Caco-2 (cell line): ENCODE measurements at regions not wholly inside any gene's neighbourhood (a gene's known extent, or its start where the extent isn't known, plus 50 kb on each side); places are given as distances from the start of the nearest gene placed in this dataset.

Experiments used
- BruUV-seq: library from RNA; stranded (reverse); fragments of 400-500 nt; replicated peaks from 2 replicates; lab custom pipeline; 2021; lab: Mats Ljungman, UMichigan
- CTCF ChIA-PET: fragments of 300-600 bp; sonication (Branson Sonifier 250); formaldehyde crosslinking; loops from one replicate; lab custom pipeline; 2022; ENCODE audit warnings: antibody characterized with exemption; lab: Charles Lee
- POLR2A ChIA-PET: fragments of 300-600 bp; sonication (Branson Sonifier 250); formaldehyde crosslinking; loops from one replicate; lab custom pipeline; 2022; ENCODE audit warnings: antibody characterized with exemption; lab: Charles Lee
- DNase-seq, 2 experiments: peaks; one replicate each; pipeline versions ENCODE4 v3.0.0 to v3.0.0-alpha.2; 2020 to 2022
- H3K27me3 ChIP-seq: replicated peaks from 2 replicates; pipeline ENCODE4 v1.6.0; 2011; ENCODE audit warnings: low read length; ENCODE audit not compliant: control insufficient read depth, insufficient read depth
- H3K36me3 ChIP-seq: 2 replicates; pipeline ENCODE4 v1.5.1; 2011; ENCODE audit warnings: low read length; ENCODE audit not compliant: control insufficient read depth, insufficient read depth
- H3K4me1 ChIP-seq: fragments of 250-450 bp; sonication (Bioruptor Pico); 2 replicates; pipeline ENCODE4 v1.5.1; 2020; ENCODE audit warnings: mild to moderate bottlenecking
- H3K4me3 ChIP-seq: 2 replicates; pipeline ENCODE4 v1.5.1; 2011; ENCODE audit warnings: low read depth, mild to moderate bottlenecking, control low read depth, low read length
- H3K9me3 ChIP-seq: fragments of 250-450 bp; sonication (Bioruptor Pico); 2 replicates; pipeline ENCODE4 v1.5.1; 2020; ENCODE audit warnings: mild to moderate bottlenecking, moderate library complexity
- H3K27ac Mint-ChIP-seq: one replicate; pipeline ENCODE4 v1.8.0; 2022; ENCODE audit warnings: mixed read lengths; ENCODE audit not compliant: unreplicated experiment
- H3K27me3 Mint-ChIP-seq: one replicate; pipeline ENCODE4 v1.8.0; 2022; ENCODE audit warnings: mixed read lengths; ENCODE audit not compliant: insufficient read depth, unreplicated experiment
- H3K36me3 Mint-ChIP-seq: one replicate; pipeline ENCODE4 v1.8.0; 2022; ENCODE audit warnings: mild to moderate bottlenecking, mixed read lengths; ENCODE audit not compliant: insufficient read depth, unreplicated experiment
- H3K4me1 Mint-ChIP-seq: one replicate; pipeline ENCODE4 v1.8.0; 2022; ENCODE audit warnings: low read depth, mixed read lengths; ENCODE audit not compliant: unreplicated experiment
- H3K4me3 Mint-ChIP-seq: one replicate; pipeline ENCODE4 v1.8.0; 2022; ENCODE audit warnings: mild to moderate bottlenecking, moderate library complexity, mixed read lengths; ENCODE audit not compliant: unreplicated experiment
- H3K9me3 Mint-ChIP-seq: one replicate; pipeline ENCODE4 v1.8.0; 2022; ENCODE audit warnings: mixed read lengths; ENCODE audit not compliant: unreplicated experiment
- intact Hi-C: fragments of 100-400 bp; cut with micrococcal nuclease; formaldehyde crosslinking; loops from one replicate; pipeline ENCODE4 v1.10.0; 2022; ENCODE audit not compliant: unreplicated experiment
- TF ChIP-seq, protein P1 (sequence below), 2 experiments: fragments of 200-600 bp in 1 of 2; IDR thresholded peaks; 1 replicate in 1 of 2; 2 replicates in 1 of 2; pipeline versions ENCODE4 v1.5.1 to v1.8.0; 2011 to 2022; ENCODE audit warnings: antibody characterized with exemption in 1 of 2, control low read depth in 1 of 2, inconsistent platforms in 1 of 2, low read depth in 1 of 2, low read length in 1 of 2, mild to moderate bottlenecking in 1 of 2, moderate library complexity in 1 of 2; ENCODE audit not compliant: insufficient read depth in 1 of 2, severe bottlenecking in 1 of 2, unreplicated experiment in 1 of 2

DNA sequence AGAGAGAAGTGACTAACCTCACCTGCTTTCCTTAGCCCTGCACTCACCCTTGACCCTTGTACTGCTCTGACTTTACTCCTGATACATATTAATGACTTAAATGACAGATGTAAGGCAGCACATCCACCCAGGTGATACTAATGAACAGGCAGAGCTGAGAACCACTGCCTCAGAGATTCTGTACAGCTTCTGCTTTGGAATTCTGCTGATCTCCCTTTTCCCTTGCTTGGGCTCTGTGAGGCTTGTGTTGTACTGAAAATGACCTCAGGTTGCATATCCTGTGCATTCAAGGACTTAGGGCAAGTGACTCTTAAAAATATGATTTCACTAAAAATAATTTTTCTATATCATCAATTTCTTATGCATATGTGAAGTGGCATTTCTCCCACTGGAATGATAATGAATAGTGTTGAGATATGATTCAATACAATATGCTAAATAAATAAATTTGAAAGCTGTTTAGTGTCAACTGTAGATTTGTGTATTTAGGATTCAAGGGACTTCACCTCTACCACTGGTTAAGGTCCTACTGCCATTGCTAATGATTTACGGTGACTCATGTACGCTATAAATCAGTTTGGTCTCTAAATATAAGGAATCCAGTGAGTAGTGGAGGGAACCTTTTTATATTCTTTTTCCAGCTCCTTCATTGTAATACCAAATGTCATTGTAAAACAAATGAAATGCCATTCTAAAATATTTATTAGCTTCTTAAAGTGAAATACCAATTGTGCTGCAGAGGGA lies 328.3 kb downstream of the SOCS6 start:
- no peaks in the 10 kb centered on the region for H3K36me3 ChIP-seq
- CTCF ChIA-PET = no interaction called here
- POLR2A ChIA-PET = no interaction called here
- no peak for DNase-seq
- Mint-ChIP-seq H3K4me1 (no peaks in the 10 kb centered on the region), H3K9me3 (no peaks in the 10 kb centered on the region), H3K27ac (no peak overlapping the region), H3K4me3 (no peak overlapping the region), H3K27me3 (no peaks in the 10 kb centered on the region), H3K36me3 (no peaks in the 10 kb centered on the region)
- intact Hi-C loops = no loop called here
- no peaks in the 10 kb centered on the region for H3K27me3 ChIP-seq
- no TSS peak for BruUV-seq
- TF ChIP-seq, protein P1, sequence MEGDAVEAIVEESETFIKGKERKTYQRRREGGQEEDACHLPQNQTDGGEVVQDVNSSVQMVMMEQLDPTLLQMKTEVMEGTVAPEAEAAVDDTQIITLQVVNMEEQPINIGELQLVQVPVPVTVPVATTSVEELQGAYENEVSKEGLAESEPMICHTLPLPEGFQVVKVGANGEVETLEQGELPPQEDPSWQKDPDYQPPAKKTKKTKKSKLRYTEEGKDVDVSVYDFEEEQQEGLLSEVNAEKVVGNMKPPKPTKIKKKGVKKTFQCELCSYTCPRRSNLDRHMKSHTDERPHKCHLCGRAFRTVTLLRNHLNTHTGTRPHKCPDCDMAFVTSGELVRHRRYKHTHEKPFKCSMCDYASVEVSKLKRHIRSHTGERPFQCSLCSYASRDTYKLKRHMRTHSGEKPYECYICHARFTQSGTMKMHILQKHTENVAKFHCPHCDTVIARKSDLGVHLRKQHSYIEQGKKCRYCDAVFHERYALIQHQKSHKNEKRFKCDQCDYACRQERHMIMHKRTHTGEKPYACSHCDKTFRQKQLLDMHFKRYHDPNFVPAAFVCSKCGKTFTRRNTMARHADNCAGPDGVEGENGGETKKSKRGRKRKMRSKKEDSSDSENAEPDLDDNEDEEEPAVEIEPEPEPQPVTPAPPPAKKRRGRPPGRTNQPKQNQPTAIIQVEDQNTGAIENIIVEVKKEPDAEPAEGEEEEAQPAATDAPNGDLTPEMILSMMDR (IDR thresholded peaks at IDR 0.05; ENCODE audit: insufficient read depth in 1 of 2, low read depth in 1 of 2, low read length in 1 of 2, severe bottlenecking in 1 of 2, unreplicated experiment in 1 of 2) = no peak
- no peak overlapping the region for H3K4me3 ChIP-seq
- no peaks in the 10 kb centered on the region for H3K9me3 ChIP-seq
- H3K4me1 ChIP-seq = no peaks in the 10 kb centered on the region

GRCh38 chr18:70600225-70600925 lies 311.5 kb downstream of the SOCS6 start:
- Histone ChIP-seq H3K36me3 (no peaks in the 10 kb centered on the region), H3K9me3 (no peaks in the 10 kb centered on the region), H3K4me3 (no peak overlapping the region), H3K4me1 (no peaks in the 10 kb centered on the region), H3K27me3 (no peaks in the 10 kb centered on the region)
- no peak for DNase-seq
- Mint-ChIP-seq H3K4me3 (no peak overlapping the region), H3K9me3 (no peaks in the 10 kb centered on the region), H3K36me3 (no peaks in the 10 kb centered on the region), H3K27me3 (no peaks in the 10 kb centered on the region), H3K4me1 (no peaks in the 10 kb centered on the region), H3K27ac (no peak overlapping the region)
- CTCF ChIA-PET = no interaction called here
- POLR2A ChIA-PET = no interaction called here
- intact Hi-C loops = no loop called here
- no TSS peak for BruUV-seq
- TF ChIP-seq, protein P1 (IDR thresholded peaks at IDR 0.05; ENCODE audit: insufficient read depth in 1 of 2, low read depth in 1 of 2, low read length in 1 of 2, severe bottlenecking in 1 of 2, unreplicated experiment in 1 of 2) = no peak

DNA sequence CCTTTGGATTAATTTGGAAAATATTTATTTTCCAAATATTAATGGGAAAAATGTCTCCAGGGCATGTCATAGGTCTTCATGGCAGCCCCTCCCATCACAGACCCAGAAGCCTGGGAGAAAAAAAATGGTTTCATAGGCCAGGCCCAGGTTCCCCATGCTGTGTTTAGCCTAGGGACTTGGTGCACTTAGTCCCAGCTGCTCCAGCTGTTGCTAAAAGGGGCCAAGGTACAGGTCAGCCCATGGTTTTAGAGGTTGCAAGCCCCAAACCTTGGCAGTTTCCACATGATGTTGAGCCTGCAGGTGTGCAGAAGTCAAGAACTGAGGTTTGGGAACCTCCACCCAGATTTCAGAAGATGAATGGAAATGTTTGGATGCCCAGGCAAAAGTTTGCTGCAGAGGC lies 309.6 kb downstream of the SOCS6 start:
- Histone ChIP-seq H3K4me3 (no peak overlapping the region), H3K4me1 (no peaks in the 10 kb centered on the region), H3K27me3 (no peaks in the 10 kb centered on the region), H3K36me3 (no peaks in the 10 kb centered on the region), H3K9me3 (no peaks in the 10 kb centered on the region)
- no peaks in the 10 kb centered on the region for H3K27me3 Mint-ChIP-seq
- intact Hi-C loops = no loop called here
- no peaks in the 10 kb centered on the region for H3K9me3 Mint-ChIP-seq
- TF ChIP-seq, protein P1 (IDR thresholded peaks at IDR 0.05; ENCODE audit: insufficient read depth in 1 of 2, low read depth in 1 of 2, low read length in 1 of 2, severe bottlenecking in 1 of 2, unreplicated experiment in 1 of 2) = no peak
- no peak overlapping the region for H3K4me3 Mint-ChIP-seq
- no peaks in the 10 kb centered on the region for H3K4me1 Mint-ChIP-seq
- no peaks in the 10 kb centered on the region for H3K36me3 Mint-ChIP-seq
- no TSS peak for BruUV-seq
- ChIA-PET CTCF (interaction anchor here (0.6 kb wide), 1 partner anchor 107 kb away, joined by 4 read pairs; no protein-coding TSS in a partner anchor), POLR2A (no interaction called here)
- DNase-seq = no peak
- no peak overlapping the region for H3K27ac Mint-ChIP-seq
